PFSK-1 (cell line): ENCODE measurements at regions not wholly inside any gene's neighbourhood (a gene's known extent, or its start where the extent isn't known, plus 50 kb on each side); places are given as distances from the start of the nearest gene placed in this dataset.

Source experiments
- POLR2AphosphoS5 ChIP-seq: IDR thresholded peaks from 2 replicates; pipeline ENCODE4 v1.6.1; 2012; ENCODE audit warnings: low read depth, mild to moderate bottlenecking, control low read depth, low read length, moderate library complexity
- SIN3A ChIP-seq: IDR thresholded peaks from 2 replicates; pipeline ENCODE4 v1.6.1; 2012; ENCODE audit warnings: mild to moderate bottlenecking, low read length, moderate library complexity, borderline replicate concordance; ENCODE audit not compliant: insufficient read depth
- TAF1 ChIP-seq: IDR thresholded peaks from 2 replicates; pipeline ENCODE4 v1.6.1; 2012; ENCODE audit warnings: low read length, control low read depth, borderline replicate concordance; ENCODE audit not compliant: insufficient read depth
- TF ChIP-seq, protein P1 (sequence below), 2 experiments: IDR thresholded peaks; 2 replicates each; pipeline versions ENCODE4 v1.6.1 to v1.8.0; 2011 to 2012; ENCODE audit warnings: low read depth in 2 of 2, low read length in 2 of 2, control low read depth in 1 of 2, inconsistent platforms in 1 of 2, mild to moderate bottlenecking in 1 of 2, moderate library complexity in 1 of 2; ENCODE audit not compliant: insufficient read depth in 1 of 2

DNA sequence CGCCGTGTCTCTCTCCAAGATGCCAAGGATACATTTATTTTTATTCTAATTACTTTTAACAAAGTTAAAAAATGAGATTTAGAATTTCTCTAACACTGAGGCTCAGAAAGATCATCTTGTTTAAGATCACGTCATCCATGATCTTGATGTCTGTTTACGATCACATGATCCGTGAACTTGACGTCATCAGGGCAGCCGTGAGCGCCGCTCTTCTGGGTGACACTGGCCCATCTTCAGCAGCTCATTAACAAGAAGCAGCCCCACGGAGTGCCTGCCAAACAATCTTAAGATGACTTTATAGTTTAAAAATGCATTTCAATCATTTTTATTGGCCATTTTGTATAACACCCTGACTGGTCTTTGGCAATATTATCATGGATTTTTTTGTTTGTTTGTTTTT is 291.1 kb upstream of the PRKCQ start:
- TF ChIP-seq POLR2AphosphoS5 = no peak
- TF ChIP-seq, protein P1, sequence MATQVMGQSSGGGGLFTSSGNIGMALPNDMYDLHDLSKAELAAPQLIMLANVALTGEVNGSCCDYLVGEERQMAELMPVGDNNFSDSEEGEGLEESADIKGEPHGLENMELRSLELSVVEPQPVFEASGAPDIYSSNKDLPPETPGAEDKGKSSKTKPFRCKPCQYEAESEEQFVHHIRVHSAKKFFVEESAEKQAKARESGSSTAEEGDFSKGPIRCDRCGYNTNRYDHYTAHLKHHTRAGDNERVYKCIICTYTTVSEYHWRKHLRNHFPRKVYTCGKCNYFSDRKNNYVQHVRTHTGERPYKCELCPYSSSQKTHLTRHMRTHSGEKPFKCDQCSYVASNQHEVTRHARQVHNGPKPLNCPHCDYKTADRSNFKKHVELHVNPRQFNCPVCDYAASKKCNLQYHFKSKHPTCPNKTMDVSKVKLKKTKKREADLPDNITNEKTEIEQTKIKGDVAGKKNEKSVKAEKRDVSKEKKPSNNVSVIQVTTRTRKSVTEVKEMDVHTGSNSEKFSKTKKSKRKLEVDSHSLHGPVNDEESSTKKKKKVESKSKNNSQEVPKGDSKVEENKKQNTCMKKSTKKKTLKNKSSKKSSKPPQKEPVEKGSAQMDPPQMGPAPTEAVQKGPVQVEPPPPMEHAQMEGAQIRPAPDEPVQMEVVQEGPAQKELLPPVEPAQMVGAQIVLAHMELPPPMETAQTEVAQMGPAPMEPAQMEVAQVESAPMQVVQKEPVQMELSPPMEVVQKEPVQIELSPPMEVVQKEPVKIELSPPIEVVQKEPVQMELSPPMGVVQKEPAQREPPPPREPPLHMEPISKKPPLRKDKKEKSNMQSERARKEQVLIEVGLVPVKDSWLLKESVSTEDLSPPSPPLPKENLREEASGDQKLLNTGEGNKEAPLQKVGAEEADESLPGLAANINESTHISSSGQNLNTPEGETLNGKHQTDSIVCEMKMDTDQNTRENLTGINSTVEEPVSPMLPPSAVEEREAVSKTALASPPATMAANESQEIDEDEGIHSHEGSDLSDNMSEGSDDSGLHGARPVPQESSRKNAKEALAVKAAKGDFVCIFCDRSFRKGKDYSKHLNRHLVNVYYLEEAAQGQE (IDR thresholded peaks at IDR 0.05; ENCODE audit: insufficient read depth in 1 of 2, low read depth in 2 of 2, low read length in 2 of 2) = no peak
- no peak for TF ChIP-seq TAF1
- no peak for TF ChIP-seq SIN3A
